ENCODE measurements at regions not wholly inside any gene's neighbourhood (a gene's known extent, or its start where the extent isn't known, plus 50 kb on each side); places are given as distances from the start of the nearest gene placed in this dataset.
"Not testable (repeated sequence)": the region's sequence is repeated elsewhere in the genome, so short reads cannot be mapped to it uniquely, and the experiment has no call there.

DNA sequence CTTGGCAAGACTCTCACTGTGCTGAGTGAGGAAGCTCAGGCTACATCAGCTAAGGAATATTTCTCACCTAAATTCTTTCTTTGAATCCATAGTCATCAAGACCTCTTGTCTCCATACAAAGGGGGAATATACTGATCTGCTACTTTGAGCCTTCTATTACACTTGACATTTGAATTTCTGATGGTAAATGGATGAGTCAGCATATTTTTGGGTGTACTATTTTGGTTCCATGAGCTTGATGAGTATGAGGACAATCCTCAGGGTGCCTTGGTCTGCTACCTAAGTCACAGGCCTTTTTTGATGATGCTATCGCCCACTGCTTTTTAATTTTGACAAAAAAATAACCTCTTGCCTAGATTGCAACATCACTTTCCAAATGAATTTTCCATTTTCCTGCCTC, 415.7 kb downstream of the PPP1R2C start:
- Histone ChIP-seq H3K27me3 (ENCODE audit: insufficient read depth, low read length) (no peaks in the 10 kb centered on the region), H3K4me1 (ENCODE audit: control insufficient read depth in 1 of 2, insufficient read depth in 2 of 2, low read length in 2 of 2) (no peaks in the 10 kb centered on the region), H3K9me2 (ENCODE audit: insufficient read depth) (no peaks in the 10 kb centered on the region), H2AFZ (ENCODE audit: low read depth, low read length, poor library complexity, severe bottlenecking) (no peak overlapping the region), H3K4me2 (ENCODE audit: low read length) (no peak overlapping the region), H3K9me3 (ENCODE audit: control insufficient read depth in 1 of 2, insufficient read depth in 1 of 2, low read depth in 1 of 2, low read length in 2 of 2) (no peaks in the 10 kb centered on the region), H4K20me1 (ENCODE audit: insufficient read depth) (no peaks in the 10 kb centered on the region), H3K27ac (ENCODE audit: low read depth, low read length) (no peak overlapping the region), H3K9ac (ENCODE audit: low read length) (no peak overlapping the region), H3K79me2 (ENCODE audit: insufficient read depth, low read length) (no peaks in the 10 kb centered on the region), H3K36me3 (ENCODE audit: control insufficient read depth in 1 of 2, insufficient read depth in 2 of 2, low read length in 2 of 2) (no peaks in the 10 kb centered on the region), H3K4me3 (replicated peaks in 1 of 2; ENCODE audit: low read depth in 1 of 2, low read length in 2 of 2) (no peak overlapping the region)
- TF ChIP-seq, protein P1, sequence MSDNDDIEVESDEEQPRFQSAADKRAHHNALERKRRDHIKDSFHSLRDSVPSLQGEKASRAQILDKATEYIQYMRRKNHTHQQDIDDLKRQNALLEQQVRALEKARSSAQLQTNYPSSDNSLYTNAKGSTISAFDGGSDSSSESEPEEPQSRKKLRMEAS (IDR thresholded peaks at IDR 0.05): no peak
- TF ChIP-seq TCF7L2 (IDR thresholded peaks at IDR 0.05; ENCODE audit: borderline replicate concordance, extremely low read depth, insufficient read depth, insufficient read length) (no peak), YY1 (IDR thresholded peaks at IDR 0.05; ENCODE audit: extremely low read depth, insufficient replicate concordance, low read depth, low read length) (no peak)
- TF ChIP-seq, protein P2, sequence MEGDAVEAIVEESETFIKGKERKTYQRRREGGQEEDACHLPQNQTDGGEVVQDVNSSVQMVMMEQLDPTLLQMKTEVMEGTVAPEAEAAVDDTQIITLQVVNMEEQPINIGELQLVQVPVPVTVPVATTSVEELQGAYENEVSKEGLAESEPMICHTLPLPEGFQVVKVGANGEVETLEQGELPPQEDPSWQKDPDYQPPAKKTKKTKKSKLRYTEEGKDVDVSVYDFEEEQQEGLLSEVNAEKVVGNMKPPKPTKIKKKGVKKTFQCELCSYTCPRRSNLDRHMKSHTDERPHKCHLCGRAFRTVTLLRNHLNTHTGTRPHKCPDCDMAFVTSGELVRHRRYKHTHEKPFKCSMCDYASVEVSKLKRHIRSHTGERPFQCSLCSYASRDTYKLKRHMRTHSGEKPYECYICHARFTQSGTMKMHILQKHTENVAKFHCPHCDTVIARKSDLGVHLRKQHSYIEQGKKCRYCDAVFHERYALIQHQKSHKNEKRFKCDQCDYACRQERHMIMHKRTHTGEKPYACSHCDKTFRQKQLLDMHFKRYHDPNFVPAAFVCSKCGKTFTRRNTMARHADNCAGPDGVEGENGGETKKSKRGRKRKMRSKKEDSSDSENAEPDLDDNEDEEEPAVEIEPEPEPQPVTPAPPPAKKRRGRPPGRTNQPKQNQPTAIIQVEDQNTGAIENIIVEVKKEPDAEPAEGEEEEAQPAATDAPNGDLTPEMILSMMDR (IDR thresholded peaks at IDR 0.05 in 2 of 3, conservative IDR thresholded peaks at IDR 0.05 in 1 of 3; ENCODE audit: borderline replicate concordance in 1 of 3, insufficient read depth in 1 of 3, low read depth in 2 of 3, low read length in 2 of 3): no peak
- ChIA-PET POLR2A (no interaction called here), CTCF (no interaction called here), RAD21 (ENCODE audit: low non-redundant PET in 1 of 2, low total read pairs in 2 of 2, uncharacterized antibody in 2 of 2, unreplicated experiment in 2 of 2) (no interaction called here)
- intact Hi-C loops (cut with micrococcal nuclease): no loop called here
- no peak for ATAC-seq
- no TSS peak for BruUV-seq (replicated peaks)
- no peak for DNase-seq (ENCODE audit: low read depth, low spot score)

GRCh38 chrX:42342981-42343380, 419.6 kb upstream of the CASK start:
- CTCF ChIA-PET; BruUV-seq (replicated peaks); H3K9me3 ChIP-seq (ENCODE audit: control insufficient read depth in 1 of 2, insufficient read depth in 1 of 2, low read depth in 1 of 2, low read length in 2 of 2); ATAC-seq; DNase-seq (ENCODE audit: low read depth, low spot score); POLR2A ChIA-PET; H3K36me3 ChIP-seq (ENCODE audit: control insufficient read depth in 1 of 2, insufficient read depth in 2 of 2, low read length in 2 of 2); H4K20me1 ChIP-seq (ENCODE audit: insufficient read depth); H3K4me2 ChIP-seq (ENCODE audit: low read length); RAD21 ChIA-PET (ENCODE audit: low non-redundant PET in 1 of 2, low total read pairs in 2 of 2, uncharacterized antibody in 2 of 2, unreplicated experiment in 2 of 2); H2AFZ ChIP-seq (ENCODE audit: low read depth, low read length, poor library complexity, severe bottlenecking); H3K4me3 ChIP-seq (replicated peaks in 1 of 2; ENCODE audit: low read depth in 1 of 2, low read length in 2 of 2); H3K9ac ChIP-seq (ENCODE audit: low read length); H3K27ac ChIP-seq (ENCODE audit: low read depth, low read length); H3K27me3 ChIP-seq (ENCODE audit: insufficient read depth, low read length); H3K79me2 ChIP-seq (ENCODE audit: insufficient read depth, low read length); H3K4me1 ChIP-seq (ENCODE audit: control insufficient read depth in 1 of 2, insufficient read depth in 2 of 2, low read length in 2 of 2); intact Hi-C loops (cut with micrococcal nuclease); H3K9me2 ChIP-seq (ENCODE audit: insufficient read depth): not testable (repeated sequence)
